ENCODE measurements at regions not wholly inside any gene's neighbourhood (a gene's known extent, or its start where the extent isn't known, plus 50 kb on each side); places are given as distances from the start of the nearest gene placed in this dataset.

- H3K4me2 ChIP-seq (ENCODE audit: extremely low read depth, insufficient read depth, low read length): no peak overlapping the region
These were observed 133.5 kb upstream of the PITRM1 start for GRCh38 chr10:3306050-3306449.

GRCh38 chr10:3295582-3296151 lies 123.1 kb upstream of the PITRM1 start:
- Histone ChIP-seq H3K36me3 (ENCODE audit: control insufficient read depth, insufficient read depth, low read length) (no peaks in the 10 kb centered on the region), H4K20me1 (ENCODE audit: control insufficient read depth, extremely low read depth, insufficient read depth, low read length) (no peaks in the 10 kb centered on the region), H3K27ac (ENCODE audit: insufficient read depth, low read length) (no peak overlapping the region), H3K27me3 (ENCODE audit: control insufficient read depth, insufficient read depth, low read length) (peaks cover 7% of the 10 kb centered on the region), H3K4me3 (replicated peaks in 1 of 4; ENCODE audit: control extremely low read depth in 1 of 4, insufficient read depth in 1 of 4, low read depth in 3 of 4, low read length in 4 of 4) (no peak overlapping the region), H3K9me3 (ENCODE audit: control insufficient read depth, insufficient read depth, low read depth, low read length) (no peaks in the 10 kb centered on the region), H3K4me2 (ENCODE audit: extremely low read depth, insufficient read depth, low read length) (no peak overlapping the region), H3K9ac (ENCODE audit: insufficient read depth, low read length) (no peak overlapping the region), H2AFZ (ENCODE audit: low read length) (no peak overlapping the region), H3K4me1 (ENCODE audit: control insufficient read depth, extremely low read depth, insufficient read depth, low read length) (no peaks in the 10 kb centered on the region), H3K79me2 (ENCODE audit: control insufficient read depth, insufficient read depth, low read length) (no peaks in the 10 kb centered on the region)
- no peak for TF ChIP-seq CTCF (conservative IDR thresholded peaks at IDR 0.05 in 1 of 2, IDR thresholded peaks at IDR 0.05 in 1 of 2; ENCODE audit: low read depth in 1 of 2, low read length in 2 of 2)
- no peak for TF ChIP-seq EZH2 (IDR thresholded peaks at IDR 0.05; ENCODE audit: low read length, missing control alignments)
- DNase-seq (ENCODE audit: low read depth in 2 of 2): peak in 1 of 2 donors; percentile 14

More at GRCh38 chr10:3306050-3306449, 133.5 kb upstream of the PITRM1 start:
- Histone ChIP-seq H3K9ac (ENCODE audit: insufficient read depth, low read length) (no peak overlapping the region), H3K4me3 (replicated peaks in 1 of 4; ENCODE audit: control extremely low read depth in 1 of 4, insufficient read depth in 1 of 4, low read depth in 3 of 4, low read length in 4 of 4) (no peak overlapping the region), H3K27me3 (ENCODE audit: control insufficient read depth, insufficient read depth, low read length) (peaks cover 13% of the 10 kb centered on the region), H3K36me3 (ENCODE audit: control insufficient read depth, insufficient read depth, low read length) (no peaks in the 10 kb centered on the region), H3K9me3 (ENCODE audit: control insufficient read depth, insufficient read depth, low read depth, low read length) (no peaks in the 10 kb centered on the region), H3K27ac (ENCODE audit: insufficient read depth, low read length) (no peak overlapping the region), H3K79me2 (ENCODE audit: control insufficient read depth, insufficient read depth, low read length) (no peaks in the 10 kb centered on the region), H3K4me1 (ENCODE audit: control insufficient read depth, extremely low read depth, insufficient read depth, low read length) (no peaks in the 10 kb centered on the region), H4K20me1 (ENCODE audit: control insufficient read depth, extremely low read depth, insufficient read depth, low read length) (no peaks in the 10 kb centered on the region), H2AFZ (ENCODE audit: low read length) (no peak overlapping the region)
- TF ChIP-seq CTCF (conservative IDR thresholded peaks at IDR 0.05 in 1 of 2, IDR thresholded peaks at IDR 0.05 in 1 of 2; ENCODE audit: low read depth in 1 of 2, low read length in 2 of 2) (no peak), EZH2 (IDR thresholded peaks at IDR 0.05; ENCODE audit: low read length, missing control alignments) (no peak)
- DNase-seq (ENCODE audit: low read depth in 2 of 2): no peak

- Histone ChIP-seq H3K79me2 (ENCODE audit: control insufficient read depth, insufficient read depth, low read length) (no peaks in the 10 kb centered on the region), H3K27me3 (ENCODE audit: control insufficient read depth, insufficient read depth, low read length) (peaks cover 7% of the 10 kb centered on the region), H3K27ac (ENCODE audit: insufficient read depth, low read length) (no peak overlapping the region), H3K9ac (ENCODE audit: insufficient read depth, low read length) (no peak overlapping the region), H3K4me1 (ENCODE audit: control insufficient read depth, extremely low read depth, insufficient read depth, low read length) (no peaks in the 10 kb centered on the region), H2AFZ (ENCODE audit: low read length) (no peak overlapping the region), H4K20me1 (ENCODE audit: control insufficient read depth, extremely low read depth, insufficient read depth, low read length) (no peaks in the 10 kb centered on the region), H3K9me3 (ENCODE audit: control insufficient read depth, insufficient read depth, low read depth, low read length) (no peaks in the 10 kb centered on the region), H3K4me2 (ENCODE audit: extremely low read depth, insufficient read depth, low read length) (no peak overlapping the region), H3K4me3 (replicated peaks in 1 of 4; ENCODE audit: control extremely low read depth in 1 of 4, insufficient read depth in 1 of 4, low read depth in 3 of 4, low read length in 4 of 4) (no peak overlapping the region), H3K36me3 (ENCODE audit: control insufficient read depth, insufficient read depth, low read length) (no peaks in the 10 kb centered on the region)
- DNase-seq (ENCODE audit: low read depth in 2 of 2): no peak
- TF ChIP-seq EZH2 (IDR thresholded peaks at IDR 0.05; ENCODE audit: low read length, missing control alignments) (no peak), CTCF (conservative IDR thresholded peaks at IDR 0.05 in 1 of 2, IDR thresholded peaks at IDR 0.05 in 1 of 2; ENCODE audit: low read depth in 1 of 2, low read length in 2 of 2) (no peak)
These were observed 122.5 kb upstream of the PITRM1 start for GRCh38 chr10:3294919-3295581.
